Upper lobe of left lung (tissue), 6 donors: ENCODE measurements at regions not wholly inside any gene's neighbourhood (a gene's known extent, or its start where the extent isn't known, plus 50 kb on each side); places are given as distances from the start of the nearest gene placed in this dataset.

Experiments
- ATAC-seq, 2 donors: fragments of 200-7000 bp; cut with Tn5 transposase; one replicate each; pipeline ENCODE4 v1.9.1; 2022; ENCODE audit warnings: mild to moderate bottlenecking in 2 of 2, moderate library complexity in 2 of 2; ENCODE audit not compliant: low FRiP score in 2 of 2
- DNase-seq, 2 donors: peaks; one replicate each; pipeline ENCODE4 v3.0.0-alpha.2; 2019 to 2020
- H3K27ac ChIP-seq, 4 donors: fragments of 200-600 bp; sonication (generic); one replicate each; pipeline ENCODE4 v1.5.1; 2016 to 2019
- H3K27me3 ChIP-seq, 4 donors: fragments of 200-600 bp; sonication (generic); one replicate each; pipeline ENCODE4 v1.5.1; 2017 to 2019
- H3K36me3 ChIP-seq, 4 donors: fragments of 200-600 bp; sonication (generic); one replicate each; pipeline ENCODE4 v1.5.1; 2016 to 2019
- H3K4me1 ChIP-seq, 4 donors: fragments of 200-600 bp; sonication (generic); one replicate each; pipeline ENCODE4 v1.5.1; 2018 to 2019
- H3K4me3 ChIP-seq, 4 donors: fragments of 200-600 bp; sonication (generic); one replicate each; pipeline ENCODE4 v1.5.1; 2017 to 2019; ENCODE audit warnings: mild to moderate bottlenecking in 2 of 4, moderate library complexity in 1 of 4
- H3K9me3 ChIP-seq, 4 donors: fragments of 200-600 bp; sonication (generic); one replicate each; pipeline ENCODE4 v1.5.1; 2018 to 2019
- EP300 ChIP-seq, 4 donors: sonication (generic); formaldehyde crosslinking; IDR thresholded peaks; one replicate each; pipeline ENCODE4 v1.5.1; 2017; ENCODE audit warnings: antibody characterized with exemption in 4 of 4, control low read depth in 2 of 4
- POLR2A ChIP-seq, 4 donors: fragments of 450-650 bp; IDR thresholded peaks; one replicate each; pipeline ENCODE4 v1.5.1; 2016 to 2017; ENCODE audit warnings: antibody characterized with exemption in 4 of 4, mild to moderate bottlenecking in 2 of 4
- POLR2AphosphoS5 ChIP-seq, 2 donors: sonication (generic); formaldehyde crosslinking; IDR thresholded peaks; one replicate each; pipeline ENCODE4 v1.5.1; 2017; ENCODE audit warnings: antibody characterized with exemption in 2 of 2
- WGBS, 2 donors: methylation state at CpG; one replicate each; pipeline ENCODE4 v1.1.5; 2017 to 2018; 5-methylcytosine and 5-hydroxymethylcytosine counted together
- TF ChIP-seq, protein P1 (sequence below), 6 experiments: fragments of 450-650 bp in 4 of 6; fragments of 200-600 bp in 2 of 6; sonication (generic) in 2 of 6; IDR thresholded peaks; one replicate each; pipeline ENCODE4 v1.5.1; 2016 to 2019; ENCODE audit warnings: antibody characterized with exemption in 6 of 6
- donor health status: DM: no; HTN: no; CAD: no; lungs with moderate emphysema.
- donor health status: DM: no; HTN: yes; CAD: no; lungs with severe emphysema.

DNA sequence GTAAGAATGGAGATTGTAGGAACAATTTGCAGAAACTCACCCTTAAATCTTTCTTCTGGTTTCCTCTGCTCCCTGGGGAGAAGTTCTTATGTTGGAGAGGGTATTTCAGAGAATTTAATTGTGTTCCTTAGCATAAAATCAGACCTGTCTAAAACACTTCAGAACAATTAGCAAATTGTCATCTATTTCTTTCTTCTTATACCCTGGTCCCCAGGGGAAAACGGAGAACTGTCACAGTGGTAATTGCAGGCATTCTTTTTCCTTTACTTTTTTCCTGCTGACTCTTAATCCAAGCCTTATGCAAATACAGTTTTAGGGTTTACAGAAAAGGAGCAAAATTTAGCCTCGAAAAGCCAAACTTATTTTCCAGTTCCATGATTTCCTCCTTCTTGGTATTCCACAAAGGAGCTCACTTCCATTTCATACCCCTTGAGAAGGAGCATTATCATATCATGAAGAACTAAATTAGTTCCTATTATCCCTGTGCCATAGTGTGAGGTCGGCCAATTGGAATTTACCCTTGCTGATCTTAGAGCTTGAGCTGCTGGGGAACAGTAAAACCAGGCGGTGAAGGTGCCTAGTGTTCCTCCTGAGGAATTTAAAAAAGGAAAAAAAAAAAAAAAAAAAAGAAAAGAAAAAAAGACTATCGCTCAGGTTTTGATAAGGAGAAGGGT lies 173.8 kb downstream of the IL15 start:
- H3K36me3 ChIP-seq, result no peaks in the 10 kb centered on the region
- ATAC-seq (no peak), DNase-seq (no peak)
- H3K27me3 ChIP-seq, result no peaks in the 10 kb centered on the region
- no peaks in the 10 kb centered on the region for H3K9me3 ChIP-seq
- H3K4me3 ChIP-seq, result no peak overlapping the region
- no peaks in the 10 kb centered on the region for H3K4me1 ChIP-seq
- H3K27ac ChIP-seq, result no peak overlapping the region
- WGBS, 2 donors, result 76 to 81% methylated on average over 5 of the region's 5 CpGs
- TF ChIP-seq, protein P1, sequence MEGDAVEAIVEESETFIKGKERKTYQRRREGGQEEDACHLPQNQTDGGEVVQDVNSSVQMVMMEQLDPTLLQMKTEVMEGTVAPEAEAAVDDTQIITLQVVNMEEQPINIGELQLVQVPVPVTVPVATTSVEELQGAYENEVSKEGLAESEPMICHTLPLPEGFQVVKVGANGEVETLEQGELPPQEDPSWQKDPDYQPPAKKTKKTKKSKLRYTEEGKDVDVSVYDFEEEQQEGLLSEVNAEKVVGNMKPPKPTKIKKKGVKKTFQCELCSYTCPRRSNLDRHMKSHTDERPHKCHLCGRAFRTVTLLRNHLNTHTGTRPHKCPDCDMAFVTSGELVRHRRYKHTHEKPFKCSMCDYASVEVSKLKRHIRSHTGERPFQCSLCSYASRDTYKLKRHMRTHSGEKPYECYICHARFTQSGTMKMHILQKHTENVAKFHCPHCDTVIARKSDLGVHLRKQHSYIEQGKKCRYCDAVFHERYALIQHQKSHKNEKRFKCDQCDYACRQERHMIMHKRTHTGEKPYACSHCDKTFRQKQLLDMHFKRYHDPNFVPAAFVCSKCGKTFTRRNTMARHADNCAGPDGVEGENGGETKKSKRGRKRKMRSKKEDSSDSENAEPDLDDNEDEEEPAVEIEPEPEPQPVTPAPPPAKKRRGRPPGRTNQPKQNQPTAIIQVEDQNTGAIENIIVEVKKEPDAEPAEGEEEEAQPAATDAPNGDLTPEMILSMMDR (IDR thresholded peaks at IDR 0.05), result no peak

DNA sequence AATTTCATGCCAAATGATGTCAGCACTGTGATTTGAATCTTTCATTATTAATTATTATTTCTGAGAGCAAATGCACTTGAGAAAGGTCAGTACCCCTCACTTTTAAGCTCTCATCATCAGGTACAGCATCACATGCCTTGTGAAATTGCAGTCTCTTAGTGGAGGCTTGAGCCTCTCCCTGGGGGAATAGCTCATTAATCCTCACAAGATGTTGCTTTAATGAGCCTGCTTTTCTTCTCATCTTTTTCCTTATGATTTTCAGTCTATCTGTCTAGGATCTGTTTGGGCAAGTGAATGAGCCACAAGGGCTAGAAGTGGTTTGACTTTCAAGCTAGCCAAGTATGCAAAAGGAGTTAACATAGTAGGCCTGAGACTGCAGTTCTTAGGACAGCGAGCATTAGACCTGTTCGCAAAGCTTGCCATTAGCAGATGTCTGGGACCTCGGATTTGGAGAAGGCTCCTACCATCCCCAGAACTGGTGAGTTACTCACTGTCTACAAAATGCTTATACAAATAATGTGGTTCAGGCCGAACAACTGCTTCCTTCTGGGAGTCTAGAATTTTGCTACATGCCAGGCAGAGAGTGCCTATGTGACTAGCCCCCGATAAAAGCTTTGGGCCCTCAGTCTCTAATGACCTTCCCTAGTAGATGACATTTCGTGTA lies 174.5 kb downstream of the IL15 start:
- Histone ChIP-seq H3K27ac (no peak overlapping the region), H3K4me1 (no peaks in the 10 kb centered on the region), H3K9me3 (no peaks in the 10 kb centered on the region), H3K27me3 (no peaks in the 10 kb centered on the region), H3K4me3 (no peak overlapping the region), H3K36me3 (no peaks in the 10 kb centered on the region)
- 89 to 92% methylated on average over 3 to 6 of the region's 6 CpGs for WGBS, 2 donors
- TF ChIP-seq, protein P1 (IDR thresholded peaks at IDR 0.05), result no peak
- TF ChIP-seq EP300 (IDR thresholded peaks at IDR 0.05) (no peak), POLR2A (IDR thresholded peaks at IDR 0.05) (no peak), POLR2AphosphoS5 (IDR thresholded peaks at IDR 0.05) (no peak)
- DNase-seq (no peak), ATAC-seq (no peak)

DNA sequence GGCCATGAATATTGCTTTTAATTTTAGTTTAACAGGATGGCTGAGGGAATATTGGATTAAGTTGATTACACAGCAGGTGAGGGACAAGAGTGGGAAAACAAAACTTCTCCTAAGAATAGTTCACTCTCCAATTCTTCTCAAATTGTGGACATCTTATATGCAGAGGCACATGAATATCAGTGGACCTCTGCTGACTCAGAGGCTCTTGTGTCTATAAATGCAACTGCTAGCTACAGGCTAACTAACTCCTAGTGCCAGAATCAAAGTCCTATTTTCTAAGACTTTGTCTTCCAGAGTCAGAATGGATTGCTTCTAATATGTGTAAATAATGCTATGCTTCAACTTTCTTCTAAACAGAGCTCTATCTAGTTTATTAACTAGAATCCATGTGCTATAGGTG lies 175.8 kb downstream of the IL15 start:
- no peak for TF ChIP-seq EP300 (IDR thresholded peaks at IDR 0.05)
- TF ChIP-seq POLR2A (IDR thresholded peaks at IDR 0.05), result no peak
- TF ChIP-seq, protein P1 (IDR thresholded peaks at IDR 0.05), result no peak
- TF ChIP-seq POLR2AphosphoS5 (IDR thresholded peaks at IDR 0.05), result no peak
- DNase-seq, result no peak
- no peak overlapping the region for H3K4me3 ChIP-seq
- H3K9me3 ChIP-seq, result no peaks in the 10 kb centered on the region
- no peak for ATAC-seq
- no peaks in the 10 kb centered on the region for H3K27me3 ChIP-seq
- H3K27ac ChIP-seq, result no peak overlapping the region
- H3K4me1 ChIP-seq, result no peaks in the 10 kb centered on the region
- no peaks in the 10 kb centered on the region for H3K36me3 ChIP-seq

DNA sequence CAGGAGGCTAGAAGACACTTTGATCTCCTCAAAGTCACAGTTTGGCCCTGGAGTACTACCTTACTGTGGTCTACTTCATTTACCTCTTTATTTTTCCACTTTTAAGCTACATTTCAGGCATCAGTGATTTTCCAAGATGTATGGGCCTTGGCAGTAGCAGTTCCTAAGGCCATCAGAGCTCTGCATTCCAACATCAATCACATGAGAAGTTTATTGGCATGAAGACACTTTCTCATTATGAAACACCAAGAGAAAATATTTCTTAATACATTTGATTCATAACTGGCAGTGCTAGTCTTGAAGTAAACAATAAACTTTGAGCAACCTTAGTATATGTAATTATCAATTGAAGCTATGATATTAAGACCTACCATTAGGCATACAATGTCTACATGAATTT lies 178.1 kb downstream of the IL15 start:
- TF ChIP-seq POLR2AphosphoS5 (IDR thresholded peaks at IDR 0.05), result no peak
- TF ChIP-seq POLR2A (IDR thresholded peaks at IDR 0.05), result no peak
- TF ChIP-seq EP300 (IDR thresholded peaks at IDR 0.05), result no peak
- TF ChIP-seq, protein P1 (IDR thresholded peaks at IDR 0.05), result no peak
- Histone ChIP-seq H3K27ac (no peak overlapping the region), H3K4me1 (no peaks in the 10 kb centered on the region), H3K9me3 (no peaks in the 10 kb centered on the region), H3K27me3 (no peaks in the 10 kb centered on the region), H3K4me3 (no peak overlapping the region), H3K36me3 (no peaks in the 10 kb centered on the region)
- DNase-seq (no peak), ATAC-seq (no peak)

DNA sequence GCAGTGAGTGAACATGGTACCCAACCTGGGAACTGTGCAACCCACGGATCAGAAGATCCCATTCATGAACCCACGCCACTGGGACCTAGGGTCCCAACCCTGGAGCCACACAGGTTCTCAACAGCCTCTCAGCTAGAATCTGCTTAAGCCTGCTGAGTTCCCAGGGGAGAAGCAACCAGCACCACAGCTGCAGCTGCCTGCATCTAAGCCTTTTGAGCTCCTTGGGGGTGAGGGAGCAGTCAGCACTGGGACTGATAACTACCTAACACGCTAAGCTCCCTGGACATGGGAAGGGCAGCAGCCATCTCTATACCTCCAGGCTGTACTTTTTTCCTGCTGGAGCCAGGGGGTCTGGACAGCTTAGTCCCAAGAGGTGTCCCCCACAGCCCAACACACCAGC lies 179.3 kb downstream of the IL15 start:
- Histone ChIP-seq H3K27ac (no peak overlapping the region), H3K36me3 (no peaks in the 10 kb centered on the region), H3K4me1 (no peaks in the 10 kb centered on the region), H3K9me3 (no peaks in the 10 kb centered on the region), H3K4me3 (no peak overlapping the region), H3K27me3 (no peaks in the 10 kb centered on the region)
- TF ChIP-seq POLR2A (IDR thresholded peaks at IDR 0.05), result no peak
- no peak for TF ChIP-seq EP300 (IDR thresholded peaks at IDR 0.05)
- no peak for TF ChIP-seq POLR2AphosphoS5 (IDR thresholded peaks at IDR 0.05)
- TF ChIP-seq, protein P1 (IDR thresholded peaks at IDR 0.05), result no peak
- WGBS, 2 donors, result 75% methylated on average over 3 of the region's 3 CpGs; no CpG with 5 or more reads in 1 of the 2 donors
- no peak for DNase-seq
- peak in 1 of 2 donors; percentile 37 for ATAC-seq
